AG04449 (cell line): ENCODE measurements at regions not wholly inside any gene's neighbourhood (a gene's known extent, or its start where the extent isn't known, plus 50 kb on each side); places are given as distances from the start of the nearest gene placed in this dataset.

Source experiments
- CTCF ChIA-PET: fragments of 350-600 bp; formaldehyde crosslinking; extraction: SDS; loops from one replicate; lab custom pipeline; 2021; ENCODE audit warnings: antibody characterized with exemption; lab: Yijun Ruan, JAX
- POLR2A ChIA-PET: fragments of 400-600, 350-600 bp; formaldehyde crosslinking; extraction: SDS; loops from one replicate; lab custom pipeline; 2020; ENCODE audit warnings: antibody characterized with exemption, inconsistent platforms; lab: Yijun Ruan, JAX
- DNase-seq: peaks from one replicate; pipeline ENCODE4 v3.0.0-alpha.2; 2010; ENCODE audit warnings: low read depth, low spot score
- H3K4me3 ChIP-seq: 2 replicates; pipeline ENCODE4 v1.5.1; 2011; ENCODE audit warnings: low read depth, mild to moderate bottlenecking, control low read depth, low read length
- CTCF ChIP-seq: IDR thresholded peaks from one replicate; pipeline ENCODE4 v1.5.1; 2011; ENCODE audit warnings: mild to moderate bottlenecking, moderate library complexity, low read length, control low read depth, inconsistent platforms; ENCODE audit not compliant: insufficient read depth; ENCODE audit errors: missing control alignments

GRCh38 chr2:215697496-215697895 is 261.6 kb upstream of the FN1 start:
- POLR2A ChIA-PET, result interaction anchor here (1.2 kb wide), 1 partner anchor 264 kb away, joined by 7 read pairs; no protein-coding TSS in a partner anchor
- CTCF ChIA-PET, result no interaction called here
- no peak for DNase-seq

GRCh38 chr2:215697003-215697402 is 261.1 kb upstream of the FN1 start:
- H3K4me3 ChIP-seq, result no peak overlapping the region
- no peak for DNase-seq
- TF ChIP-seq CTCF, result no peak
- ChIA-PET POLR2A (no interaction called here), CTCF (no interaction called here)

More at GRCh38 chr2:215697496-215697895, 261.6 kb upstream of the FN1 start:
- no peak overlapping the region for H3K4me3 ChIP-seq
- TF ChIP-seq CTCF, result no peak

- no peak for DNase-seq
- H3K4me3 ChIP-seq, result no peak overlapping the region
- CTCF ChIA-PET, result no interaction called here
- POLR2A ChIA-PET, result no interaction called here
- no peak for TF ChIP-seq CTCF
Observed at GRCh38 chr2:215695861-215696260, 260.0 kb upstream of the FN1 start.

- DNase-seq, result no peak
- ChIA-PET POLR2A (interaction anchor here (0.5 to 1.9 kb wide), 15 partner anchors 9 to 283 kb away, joined by 3 to 12 read pairs (median 4); no protein-coding TSS in a partner anchor), CTCF (interaction anchor here (1.3 to 2.8 kb wide), 2 partner anchors 225 to 239 kb away, joined by 5 to 20 read pairs; no protein-coding TSS in a partner anchor)
- H3K4me3 ChIP-seq, result no peak overlapping the region
- no peak for TF ChIP-seq CTCF
Observed at GRCh38 chr2:215693999-215694580, 258.2 kb upstream of the FN1 start.

- peak; percentile 80 for DNase-seq
- ChIA-PET CTCF (interaction anchor here (1.0 to 2.8 kb wide), 3 partner anchors 11 to 239 kb away, joined by 3 to 20 read pairs (median 5); no protein-coding TSS in a partner anchor), POLR2A (interaction anchor here (0.6 to 1.9 kb wide), 18 partner anchors 8 to 282 kb away, joined by 3 to 12 read pairs (median 4); no protein-coding TSS in a partner anchor)
- H3K4me3 ChIP-seq, result no peak overlapping the region
- TF ChIP-seq CTCF, result no peak
Observed at GRCh38 chr2:215693193-215693998, 257.5 kb upstream of the FN1 start.

GRCh38 chr2:215692387-215693079 is 256.7 kb upstream of the FN1 start:
- no peak for TF ChIP-seq CTCF
- no peak overlapping the region for H3K4me3 ChIP-seq
- ChIA-PET POLR2A (interaction anchor here (0.9 to 1.9 kb wide), 11 partner anchors 7 to 262 kb away, joined by 3 to 9 read pairs (median 4); no protein-coding TSS in a partner anchor), CTCF (interaction anchor here (1.0 to 2.8 kb wide), 2 partner anchors 10 to 227 kb away, joined by 3 to 20 read pairs; no protein-coding TSS in a partner anchor)
- DNase-seq, result no peak
